ENCODE measurements at regions not wholly inside any gene's neighbourhood (a gene's known extent, or its start where the extent isn't known, plus 50 kb on each side); places are given as distances from the start of the nearest gene placed in this dataset.

GRCh38 chr3:99009851-99010250, 108.4 kb upstream of the DCBLD2 start:
- DNase-seq (ENCODE audit: low read depth), result no peak

- DNase-seq (ENCODE audit: low read depth), result no peak
These were observed 105.2 kb upstream of the DCBLD2 start for GRCh38 chr3:99006686-99007085.

- DNase-seq (ENCODE audit: low read depth), result no peak
These were observed 98.2 kb upstream of the DCBLD2 start for GRCh38 chr3:98999675-99000074.

- peak; percentile 69 for DNase-seq (ENCODE audit: low read depth)
These were observed 92.8 kb upstream of the DCBLD2 start for GRCh38 chr3:98994128-98994762.

GRCh38 chr3:98991393-98991792, 89.9 kb upstream of the DCBLD2 start:
- no peak for DNase-seq (ENCODE audit: low read depth)

- DNase-seq (ENCODE audit: low read depth), result no peak
These were observed 89.2 kb upstream of the DCBLD2 start for GRCh38 chr3:98990657-98991056.

GRCh38 chr3:98986073-98986472, 84.6 kb upstream of the DCBLD2 start:
- peak; percentile 80 for DNase-seq (ENCODE audit: low read depth)

- no peak for DNase-seq (ENCODE audit: low read depth)
These were observed 83.9 kb upstream of the DCBLD2 start for GRCh38 chr3:98985431-98985830.

GRCh38 chr3:98984024-98984423, 82.5 kb upstream of the DCBLD2 start:
- no peak for DNase-seq (ENCODE audit: low read depth)

- peak; percentile 60 for DNase-seq (ENCODE audit: low read depth)
These were observed 80.9 kb upstream of the DCBLD2 start for GRCh38 chr3:98982351-98982750.

- peak; percentile 99 for DNase-seq (ENCODE audit: low read depth)
These were observed 79.6 kb upstream of the DCBLD2 start for GRCh38 chr3:98980915-98981596.

- no peak for DNase-seq (ENCODE audit: low read depth)
These were observed 77.8 kb upstream of the DCBLD2 start for GRCh38 chr3:98979296-98979695.

- no peak for DNase-seq (ENCODE audit: low read depth)
These were observed 76.7 kb upstream of the DCBLD2 start for GRCh38 chr3:98978068-98978811.

GRCh38 chr3:98977520-98977919, 76.0 kb upstream of the DCBLD2 start:
- DNase-seq (ENCODE audit: low read depth), result peak; percentile 99

- DNase-seq (ENCODE audit: low read depth), result no peak
These were observed 72.9 kb upstream of the DCBLD2 start for GRCh38 chr3:98974442-98974841.

GRCh38 chr3:98972720-98973119, 71.2 kb upstream of the DCBLD2 start:
- peak; percentile 82 for DNase-seq (ENCODE audit: low read depth)

GRCh38 chr3:98972155-98972554, 70.7 kb upstream of the DCBLD2 start:
- peak; percentile 92 for DNase-seq (ENCODE audit: low read depth)

GRCh38 chr3:98971169-98971681, 69.7 kb upstream of the DCBLD2 start:
- DNase-seq (ENCODE audit: low read depth), result peak; percentile 100

GRCh38 chr3:98969295-98969694, 67.8 kb upstream of the DCBLD2 start:
- no peak for DNase-seq (ENCODE audit: low read depth)

GRCh38 chr3:98968824-98969223, 67.3 kb upstream of the DCBLD2 start:
- DNase-seq (ENCODE audit: low read depth), result no peak

- DNase-seq (ENCODE audit: low read depth), result no peak
These were observed 66.9 kb upstream of the DCBLD2 start for GRCh38 chr3:98968347-98968746.

- no peak for DNase-seq (ENCODE audit: low read depth)
These were observed 66.3 kb upstream of the DCBLD2 start for GRCh38 chr3:98967758-98968157.

Data from HT1080 (cell line).